Testis (tissue), 2 donors: ENCODE measurements at regions not wholly inside any gene's neighbourhood (a gene's known extent, or its start where the extent isn't known, plus 50 kb on each side); places are given as distances from the start of the nearest gene placed in this dataset.

ENCODE experiments used
- DNase-seq: peaks from one replicate; pipeline ENCODE4 v3.0.0-alpha.2; 2019
- H3K27ac ChIP-seq, 2 donors: fragments of 200-600 bp; sonication (generic); one replicate each; pipeline ENCODE4 v1.5.1; 2019
- H3K27me3 ChIP-seq: fragments of 200-600 bp; sonication (generic); one replicate; pipeline ENCODE4 v1.5.1; 2019
- H3K36me3 ChIP-seq: fragments of 200-600 bp; sonication (generic); one replicate; pipeline ENCODE4 v1.5.1; 2017; ENCODE audit warnings: low read depth; ENCODE audit errors: missing control alignments
- H3K4me1 ChIP-seq: fragments of 200-600 bp; sonication (generic); one replicate; pipeline ENCODE4 v1.5.1; 2019
- H3K4me3 ChIP-seq, 2 donors: fragments of 200-600 bp; sonication (generic); one replicate each; pipeline ENCODE4 v1.5.1; 2017 to 2019
- H3K9me3 ChIP-seq: fragments of 200-600 bp; sonication (generic); one replicate; pipeline ENCODE4 v1.5.1; 2017
- POLR2A ChIP-seq: fragments of 450-650 bp; IDR thresholded peaks from one replicate; pipeline ENCODE4 v1.6.1; 2017; ENCODE audit warnings: antibody characterized with exemption, mild to moderate bottlenecking, moderate library complexity
- WGBS, 2 donors: methylation state at CpG; one replicate each; pipeline ENCODE4 v1.1.5; 2018; 5-methylcytosine and 5-hydroxymethylcytosine counted together
- intact Hi-C: fragments of 100-400 bp; cut with DNase I; formaldehyde crosslinking; loops from one replicate; pipeline ENCODE4 v1.15.1; 2023; ENCODE audit warnings: low total_unique reads
- TF ChIP-seq, protein P1 (sequence below), 3 experiments: fragments of 450-650 bp in 2 of 3; fragments of 200-600 bp in 1 of 3; sonication (generic) in 1 of 3; IDR thresholded peaks; one replicate each; pipeline ENCODE4 v1.5.1; 2016 to 2019; ENCODE audit warnings: antibody characterized with exemption in 3 of 3, mild to moderate bottlenecking in 2 of 3, moderate library complexity in 1 of 3

DNA sequence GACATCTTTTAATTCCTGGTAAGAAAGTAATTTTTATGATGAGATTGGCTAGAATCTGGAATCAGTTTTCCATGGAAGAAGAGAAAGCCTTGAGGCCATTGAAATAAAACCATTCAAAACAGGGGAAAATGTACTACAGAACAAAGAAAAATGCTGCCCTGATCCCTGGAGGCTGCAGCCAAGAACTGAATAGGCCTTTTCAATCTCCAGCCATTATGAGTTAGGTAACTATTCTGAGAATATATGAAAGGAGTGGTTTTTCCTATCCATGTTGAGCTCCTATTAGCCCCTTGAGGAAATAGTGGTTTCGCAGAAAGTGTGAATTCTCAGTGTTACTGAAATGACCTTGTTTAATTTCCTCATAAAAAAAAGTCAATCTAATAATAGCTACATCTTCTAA is 408.5 kb upstream of the GRAMD2B start:
- WGBS, 2 donors: 66 to 70% methylated on average over 1 of the region's 1 CpG
- H3K9me3 ChIP-seq: no peaks in the 10 kb centered on the region
- H3K36me3 ChIP-seq: no peaks in the 10 kb centered on the region
- no peak for TF ChIP-seq POLR2A
- TF ChIP-seq, protein P1, sequence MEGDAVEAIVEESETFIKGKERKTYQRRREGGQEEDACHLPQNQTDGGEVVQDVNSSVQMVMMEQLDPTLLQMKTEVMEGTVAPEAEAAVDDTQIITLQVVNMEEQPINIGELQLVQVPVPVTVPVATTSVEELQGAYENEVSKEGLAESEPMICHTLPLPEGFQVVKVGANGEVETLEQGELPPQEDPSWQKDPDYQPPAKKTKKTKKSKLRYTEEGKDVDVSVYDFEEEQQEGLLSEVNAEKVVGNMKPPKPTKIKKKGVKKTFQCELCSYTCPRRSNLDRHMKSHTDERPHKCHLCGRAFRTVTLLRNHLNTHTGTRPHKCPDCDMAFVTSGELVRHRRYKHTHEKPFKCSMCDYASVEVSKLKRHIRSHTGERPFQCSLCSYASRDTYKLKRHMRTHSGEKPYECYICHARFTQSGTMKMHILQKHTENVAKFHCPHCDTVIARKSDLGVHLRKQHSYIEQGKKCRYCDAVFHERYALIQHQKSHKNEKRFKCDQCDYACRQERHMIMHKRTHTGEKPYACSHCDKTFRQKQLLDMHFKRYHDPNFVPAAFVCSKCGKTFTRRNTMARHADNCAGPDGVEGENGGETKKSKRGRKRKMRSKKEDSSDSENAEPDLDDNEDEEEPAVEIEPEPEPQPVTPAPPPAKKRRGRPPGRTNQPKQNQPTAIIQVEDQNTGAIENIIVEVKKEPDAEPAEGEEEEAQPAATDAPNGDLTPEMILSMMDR (IDR thresholded peaks at IDR 0.05): no peak
- H3K27ac ChIP-seq: no peak overlapping the region
- intact Hi-C loops: no loop called here
- H3K4me3 ChIP-seq: no peak overlapping the region
- no peaks in the 10 kb centered on the region for H3K4me1 ChIP-seq
- H3K27me3 ChIP-seq: no peaks in the 10 kb centered on the region
- no peak for DNase-seq

DNA sequence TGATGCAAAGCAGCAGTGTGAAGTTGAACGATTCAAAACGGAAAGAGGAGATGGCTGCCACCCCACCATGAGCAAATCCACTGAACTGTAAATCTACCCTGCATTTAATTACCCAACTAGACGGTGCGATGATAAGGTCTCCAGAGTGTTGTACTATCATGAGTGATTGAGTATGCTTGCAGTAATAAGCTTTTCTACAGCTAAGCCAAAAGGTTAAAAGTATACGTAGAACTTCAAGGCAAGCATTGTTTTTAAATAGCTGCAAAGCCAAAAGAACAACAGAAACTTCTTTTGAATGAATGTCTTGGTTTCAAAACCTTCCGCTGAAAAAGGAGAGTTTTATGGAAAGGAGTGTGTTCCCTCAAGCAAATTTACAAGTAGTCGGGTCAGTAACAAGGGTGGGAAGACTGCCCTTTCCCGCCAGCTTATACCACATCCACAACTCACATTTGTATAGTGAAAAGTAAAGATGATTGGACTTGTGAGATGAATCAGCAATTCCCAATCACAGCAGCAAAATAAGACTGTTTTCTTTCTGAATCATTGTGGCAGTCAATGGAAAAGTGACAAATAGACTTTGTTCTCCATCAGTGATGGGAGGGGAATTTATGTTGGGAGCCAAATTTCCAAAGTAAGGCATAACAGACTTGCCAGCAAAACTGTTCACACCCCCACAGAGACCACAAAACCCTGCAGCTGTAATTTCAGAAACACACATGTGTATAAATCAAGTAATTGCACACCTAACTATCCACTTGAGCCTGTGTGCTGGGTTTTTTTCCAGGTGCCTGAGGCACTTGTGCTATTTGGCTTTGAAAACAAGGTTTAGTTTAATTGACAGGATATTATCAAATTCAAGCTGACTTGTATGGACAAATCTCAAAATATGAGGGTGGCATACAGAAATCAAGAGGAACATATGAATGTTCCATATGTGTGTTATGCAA is 407.7 kb upstream of the GRAMD2B start:
- H3K27ac ChIP-seq: no peak overlapping the region
- H3K9me3 ChIP-seq: no peaks in the 10 kb centered on the region
- no peaks in the 10 kb centered on the region for H3K4me1 ChIP-seq
- intact Hi-C loops: no loop called here
- H3K36me3 ChIP-seq: no peaks in the 10 kb centered on the region
- TF ChIP-seq, protein P1 (IDR thresholded peaks at IDR 0.05): no peak
- no peak for TF ChIP-seq POLR2A
- no peak overlapping the region for H3K4me3 ChIP-seq
- 51 to 52% methylated on average over 8 of the region's 8 CpGs for WGBS, 2 donors
- no peak for DNase-seq
- H3K27me3 ChIP-seq: no peaks in the 10 kb centered on the region

DNA sequence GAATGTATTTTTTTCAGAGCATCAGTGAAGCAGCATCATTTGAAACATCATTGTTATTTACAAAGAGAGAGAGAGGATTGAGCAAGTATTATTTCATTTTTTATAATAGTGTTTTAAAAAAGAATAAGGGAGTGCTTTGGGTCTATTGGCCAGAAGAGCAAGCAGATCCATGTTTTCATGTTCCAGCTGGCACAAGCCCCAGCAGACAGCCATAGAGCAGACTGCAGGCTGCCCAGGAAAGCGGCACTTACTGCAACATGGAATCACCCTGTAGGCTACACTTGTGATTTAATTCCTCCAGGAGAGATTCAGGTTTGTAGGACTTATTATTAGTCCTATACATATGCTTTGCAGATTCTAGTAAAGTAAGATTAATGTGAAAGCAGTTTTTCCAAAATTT is 407.0 kb upstream of the GRAMD2B start:
- DNase-seq: peak; percentile 22
- TF ChIP-seq, protein P1 (IDR thresholded peaks at IDR 0.05): no peak
- no peak for TF ChIP-seq POLR2A
- H3K9me3 ChIP-seq: no peaks in the 10 kb centered on the region
- no peaks in the 10 kb centered on the region for H3K27me3 ChIP-seq
- no peak overlapping the region for H3K4me3 ChIP-seq
- intact Hi-C loops: no loop called here
- H3K4me1 ChIP-seq: no peaks in the 10 kb centered on the region
- H3K36me3 ChIP-seq: no peaks in the 10 kb centered on the region
- no peak overlapping the region for H3K27ac ChIP-seq
- 31 to 39% methylated on average over 1 of the region's 1 CpG for WGBS, 2 donors

DNA sequence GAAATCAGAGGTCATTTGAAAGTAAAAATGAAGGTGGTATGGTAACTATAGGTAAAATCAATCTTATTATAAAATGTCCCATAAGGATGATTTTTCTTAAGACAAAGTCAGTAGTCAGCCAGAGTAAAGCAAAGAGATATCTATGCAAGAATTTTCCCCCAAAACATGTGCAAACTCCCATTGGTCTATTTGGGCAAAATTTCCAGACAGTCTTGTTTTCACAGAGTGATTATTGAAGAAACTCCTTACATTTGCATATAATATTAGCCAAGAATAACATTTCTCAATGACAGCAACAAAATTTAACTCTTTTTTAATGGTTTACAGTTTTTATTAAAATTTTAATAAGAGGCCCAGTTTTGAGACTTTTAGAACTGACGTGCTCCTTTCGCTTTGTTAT is 406.1 kb upstream of the GRAMD2B start:
- H3K4me1 ChIP-seq: no peaks in the 10 kb centered on the region
- intact Hi-C loops: no loop called here
- no peak for DNase-seq
- WGBS, 2 donors: 91 to 97% methylated on average over 2 of the region's 2 CpGs
- no peaks in the 10 kb centered on the region for H3K27me3 ChIP-seq
- H3K4me3 ChIP-seq: no peak overlapping the region
- H3K27ac ChIP-seq: no peak overlapping the region
- H3K36me3 ChIP-seq: no peaks in the 10 kb centered on the region
- H3K9me3 ChIP-seq: no peaks in the 10 kb centered on the region
- no peak for TF ChIP-seq POLR2A
- TF ChIP-seq, protein P1 (IDR thresholded peaks at IDR 0.05): no peak

DNA sequence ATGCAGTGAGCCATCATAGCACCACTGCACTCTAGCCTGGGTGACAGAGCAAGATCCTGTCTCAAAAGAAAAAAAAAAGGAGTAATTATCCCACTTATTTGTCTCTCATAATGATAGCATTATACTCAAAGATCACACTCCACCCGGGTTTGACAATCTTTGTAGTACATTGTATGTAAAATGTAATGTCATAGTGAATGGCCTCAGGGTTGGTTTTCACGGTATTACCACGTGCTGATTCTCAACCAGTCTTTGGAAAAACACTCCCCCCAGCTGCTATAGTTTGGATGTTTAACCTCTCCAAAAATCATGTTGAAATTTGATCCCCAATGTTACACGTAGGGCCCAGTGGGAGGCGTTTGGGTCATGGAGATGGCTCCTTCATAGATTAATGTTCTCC is 402.4 kb upstream of the GRAMD2B start:
- no peak for DNase-seq
- Histone ChIP-seq H3K9me3 (no peaks in the 10 kb centered on the region), H3K27ac (no peak overlapping the region), H3K36me3 (no peaks in the 10 kb centered on the region), H3K4me3 (no peak overlapping the region), H3K4me1 (no peaks in the 10 kb centered on the region), H3K27me3 (no peaks in the 10 kb centered on the region)
- TF ChIP-seq, protein P1 (IDR thresholded peaks at IDR 0.05): no peak
- TF ChIP-seq POLR2A: no peak
- WGBS, 2 donors: 74 to 77% methylated on average over 5 of the region's 5 CpGs
- intact Hi-C loops: no loop called here
